ENCODE measurements at regions not wholly inside any gene's neighbourhood (a gene's known extent, or its start where the extent isn't known, plus 50 kb on each side); places are given as distances from the start of the nearest gene placed in this dataset.

- no peak for DNase-seq (ENCODE audit: low read depth)
- no peak overlapping the region for H3K4me3 ChIP-seq (ENCODE audit: low read length)
Observed at GRCh38 chr5:115379622-115380344, 83.3 kb upstream of the CCDC112 start.

DNA sequence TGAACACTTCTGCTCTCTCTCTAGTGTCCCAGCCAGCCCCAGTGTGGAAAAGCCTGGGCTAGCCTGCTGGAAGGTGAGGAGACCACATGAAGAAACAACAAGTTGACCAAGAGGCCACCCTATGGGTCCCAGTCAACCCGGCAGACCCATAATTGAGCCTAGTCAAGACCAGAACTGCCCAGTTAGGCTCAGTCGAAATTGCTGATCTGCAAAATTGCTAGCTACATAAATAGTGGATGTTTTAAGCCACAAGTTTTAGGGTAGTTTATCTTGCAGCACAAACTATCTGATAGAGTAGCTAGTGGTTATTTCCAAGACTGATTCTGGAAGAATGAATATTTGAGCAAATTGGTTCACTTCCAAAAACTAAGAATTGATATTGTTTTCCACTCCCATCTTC is 82.3 kb upstream of the CCDC112 start:
- no peak for DNase-seq (ENCODE audit: low read depth)
- TF ChIP-seq, protein P1, sequence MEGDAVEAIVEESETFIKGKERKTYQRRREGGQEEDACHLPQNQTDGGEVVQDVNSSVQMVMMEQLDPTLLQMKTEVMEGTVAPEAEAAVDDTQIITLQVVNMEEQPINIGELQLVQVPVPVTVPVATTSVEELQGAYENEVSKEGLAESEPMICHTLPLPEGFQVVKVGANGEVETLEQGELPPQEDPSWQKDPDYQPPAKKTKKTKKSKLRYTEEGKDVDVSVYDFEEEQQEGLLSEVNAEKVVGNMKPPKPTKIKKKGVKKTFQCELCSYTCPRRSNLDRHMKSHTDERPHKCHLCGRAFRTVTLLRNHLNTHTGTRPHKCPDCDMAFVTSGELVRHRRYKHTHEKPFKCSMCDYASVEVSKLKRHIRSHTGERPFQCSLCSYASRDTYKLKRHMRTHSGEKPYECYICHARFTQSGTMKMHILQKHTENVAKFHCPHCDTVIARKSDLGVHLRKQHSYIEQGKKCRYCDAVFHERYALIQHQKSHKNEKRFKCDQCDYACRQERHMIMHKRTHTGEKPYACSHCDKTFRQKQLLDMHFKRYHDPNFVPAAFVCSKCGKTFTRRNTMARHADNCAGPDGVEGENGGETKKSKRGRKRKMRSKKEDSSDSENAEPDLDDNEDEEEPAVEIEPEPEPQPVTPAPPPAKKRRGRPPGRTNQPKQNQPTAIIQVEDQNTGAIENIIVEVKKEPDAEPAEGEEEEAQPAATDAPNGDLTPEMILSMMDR (conservative IDR thresholded peaks at IDR 0.05; ENCODE audit: low read length): no peak

More at GRCh38 chr5:115379622-115380344, 83.3 kb upstream of the CCDC112 start:
- TF ChIP-seq, protein P1 (conservative IDR thresholded peaks at IDR 0.05; ENCODE audit: low read length): no peak

DNA sequence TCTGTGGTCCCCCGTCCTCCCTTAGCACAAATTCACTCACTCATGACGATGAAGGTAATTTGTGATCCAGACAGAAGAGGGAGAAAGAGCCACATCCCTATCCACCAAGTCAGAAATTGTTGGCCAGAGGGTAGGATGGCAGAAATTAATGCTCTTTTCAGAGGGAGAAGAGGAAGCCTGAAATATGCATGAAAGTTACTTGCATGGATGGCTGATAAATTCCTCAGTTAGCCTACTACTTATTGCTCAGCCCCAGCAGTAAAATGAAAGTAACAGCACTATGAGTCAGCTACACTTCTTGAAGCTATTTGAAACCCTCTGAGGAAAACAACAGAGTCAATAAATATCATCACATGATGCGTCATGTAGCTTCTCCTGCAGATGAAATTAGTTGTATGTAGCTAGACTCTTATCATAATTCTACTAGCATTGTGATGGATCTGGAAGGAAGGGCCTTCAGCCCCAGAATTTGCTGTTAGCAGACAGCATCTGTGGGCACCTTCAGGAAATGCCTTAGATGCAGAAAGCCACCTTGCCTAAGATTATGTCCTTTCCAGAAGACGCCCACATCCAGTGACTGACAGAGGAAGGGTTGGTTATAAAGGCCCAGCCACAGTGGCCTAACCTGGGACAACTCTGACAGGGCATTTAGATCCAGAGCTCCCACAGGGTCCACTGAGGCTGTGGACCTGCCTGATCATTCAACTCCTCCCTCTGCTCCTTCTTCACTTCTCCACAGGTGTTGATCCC is 81.2 kb upstream of the CCDC112 start:
- peak overlapping the region; percentile 30 for H3K4me3 ChIP-seq (ENCODE audit: low read length)
- TF ChIP-seq, protein P1 (conservative IDR thresholded peaks at IDR 0.05; ENCODE audit: low read length): peak; percentile 67
- DNase-seq (ENCODE audit: low read depth): peak; percentile 94

More for the DNA sequence above, 82.3 kb upstream of the CCDC112 start:
- H3K4me3 ChIP-seq (ENCODE audit: low read length): no peak overlapping the region

GRCh38 chr5:115375893-115376292 is 79.4 kb upstream of the CCDC112 start:
- TF ChIP-seq, protein P1 (conservative IDR thresholded peaks at IDR 0.05; ENCODE audit: low read length): no peak
- peak; percentile 66 for DNase-seq (ENCODE audit: low read depth)
- no peak overlapping the region for H3K4me3 ChIP-seq (ENCODE audit: low read length)

- H3K4me3 ChIP-seq (ENCODE audit: low read length): no peak overlapping the region
- no peak for DNase-seq (ENCODE audit: low read depth)
- TF ChIP-seq, protein P1 (conservative IDR thresholded peaks at IDR 0.05; ENCODE audit: low read length): no peak
Observed at GRCh38 chr5:115374057-115374775, 77.8 kb upstream of the CCDC112 start.

GRCh38 chr5:115372146-115372545 is 75.7 kb upstream of the CCDC112 start:
- peak; percentile 56 for DNase-seq (ENCODE audit: low read depth)
- TF ChIP-seq, protein P1 (conservative IDR thresholded peaks at IDR 0.05; ENCODE audit: low read length): no peak
- no peak overlapping the region for H3K4me3 ChIP-seq (ENCODE audit: low read length)

Measured in AG10803 (cell line).